ENCODE measurements at regions not wholly inside any gene's neighbourhood (a gene's known extent, or its start where the extent isn't known, plus 50 kb on each side); places are given as distances from the start of the nearest gene placed in this dataset.

- TF ChIP-seq CEBPB (IDR thresholded peaks at IDR 0.05): no peak
- no peak for TF ChIP-seq REST (IDR thresholded peaks at IDR 0.05; ENCODE audit: low read depth)
- no peak for TF ChIP-seq USF1 (IDR thresholded peaks at IDR 0.05)
- TF ChIP-seq TEAD4 (IDR thresholded peaks at IDR 0.05): no peak
- no peak for TF ChIP-seq EP300 (IDR thresholded peaks at IDR 0.05; ENCODE audit: borderline replicate concordance)
- TF ChIP-seq EGR1 (IDR thresholded peaks at IDR 0.05): no peak
- no peak for TF ChIP-seq YY1 (IDR thresholded peaks at IDR 0.05; ENCODE audit: low read depth)
- TF ChIP-seq RAD21 (IDR thresholded peaks at IDR 0.05; ENCODE audit: low read depth): no peak
- TF ChIP-seq CREB1 (IDR thresholded peaks at IDR 0.05; ENCODE audit: low read depth): no peak
- TF ChIP-seq TAF1 (IDR thresholded peaks at IDR 0.05; ENCODE audit: low read depth): no peak
- TF ChIP-seq MAX (IDR thresholded peaks at IDR 0.05): no peak
Measured at GRCh38 chr11:115872416-115872815, 368.2 kb upstream of the CADM1 start.

Data from Ishikawa (cell line).